ENCODE measurements at regions not wholly inside any gene's neighbourhood (a gene's known extent, or its start where the extent isn't known, plus 50 kb on each side); places are given as distances from the start of the nearest gene placed in this dataset.

- H3K4me3 ChIP-seq (ENCODE audit: low read depth, low read length), result no peak overlapping the region
- no peak for TF ChIP-seq CTCF (IDR thresholded peaks at IDR 0.05; ENCODE audit: low read depth, low read length)
Measured at GRCh38 chr15:97791824-97792792, 168.4 kb upstream of the ARRDC4 start.

GRCh38 chr15:97804950-97805349 lies 155.6 kb upstream of the ARRDC4 start:
- no peak for TF ChIP-seq CTCF (IDR thresholded peaks at IDR 0.05; ENCODE audit: low read depth, low read length)
- H3K4me3 ChIP-seq (ENCODE audit: low read depth, low read length), result no peak overlapping the region

DNA sequence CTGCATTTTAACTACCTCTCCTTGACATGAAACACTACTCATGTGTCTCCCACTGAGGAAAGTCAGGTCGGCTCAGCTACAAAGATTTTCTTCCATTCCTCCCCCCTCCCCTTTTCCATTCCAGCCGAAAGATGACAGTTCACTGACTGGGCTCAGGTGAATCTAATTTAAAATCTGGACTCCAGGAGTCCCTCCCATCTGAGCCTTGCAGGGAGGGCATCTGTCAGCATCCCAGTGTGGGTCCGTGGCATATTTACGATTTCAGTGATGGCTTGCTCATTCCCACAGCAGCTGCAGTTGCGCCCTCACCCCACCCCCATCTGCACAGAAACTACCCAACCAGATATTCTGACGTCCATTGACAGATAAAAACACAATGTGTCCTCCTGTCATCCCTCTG lies 153.7 kb upstream of the ARRDC4 start:
- no peak overlapping the region for H3K4me3 ChIP-seq (ENCODE audit: low read depth, low read length)

DNA sequence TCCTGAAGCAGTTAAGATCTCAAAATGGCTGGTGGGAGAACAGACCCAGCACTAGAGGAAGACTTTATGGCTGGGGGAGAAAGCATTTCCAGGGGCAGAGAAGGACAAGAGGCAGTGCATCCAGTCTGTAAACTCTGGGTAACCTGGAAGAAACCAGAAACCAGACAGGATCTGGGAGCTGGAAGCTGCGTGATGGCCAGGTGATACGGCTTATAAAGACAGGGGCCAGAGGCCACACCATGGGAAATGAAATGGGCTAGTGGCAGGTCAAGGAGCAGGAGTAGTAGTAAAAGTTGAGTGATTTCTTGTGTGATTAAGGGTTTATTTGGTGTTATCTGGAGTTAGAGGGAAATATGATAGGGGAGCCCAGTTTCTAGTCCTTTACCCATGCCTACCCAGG lies 144.7 kb upstream of the ARRDC4 start:
- H3K4me3 ChIP-seq (ENCODE audit: low read depth, low read length), result no peak overlapping the region
- no peak for TF ChIP-seq CTCF (IDR thresholded peaks at IDR 0.05; ENCODE audit: low read depth, low read length)

More for the DNA sequence above, 153.7 kb upstream of the ARRDC4 start:
- no peak for TF ChIP-seq CTCF (IDR thresholded peaks at IDR 0.05; ENCODE audit: low read depth, low read length)

- no peak overlapping the region for H3K4me3 ChIP-seq (ENCODE audit: low read depth, low read length)
- TF ChIP-seq CTCF (IDR thresholded peaks at IDR 0.05; ENCODE audit: low read depth, low read length), result no peak
Measured at GRCh38 chr15:97817276-97817890, 143.1 kb upstream of the ARRDC4 start.

- H3K4me3 ChIP-seq (ENCODE audit: low read depth, low read length), result no peak overlapping the region
- no peak for TF ChIP-seq CTCF (IDR thresholded peaks at IDR 0.05; ENCODE audit: low read depth, low read length)
Measured at GRCh38 chr15:97836003-97836402, 124.5 kb upstream of the ARRDC4 start.

GRCh38 chr15:97837896-97838295 lies 122.6 kb upstream of the ARRDC4 start:
- TF ChIP-seq CTCF (IDR thresholded peaks at IDR 0.05; ENCODE audit: low read depth, low read length), result no peak
- no peak overlapping the region for H3K4me3 ChIP-seq (ENCODE audit: low read depth, low read length)

Data from WI38 (cell line).